Head of caudate nucleus (tissue), 42 donors: ENCODE measurements at regions not wholly inside any gene's neighbourhood (a gene's known extent, or its start where the extent isn't known, plus 50 kb on each side); places are given as distances from the start of the nearest gene placed in this dataset.
"Not testable (repeated sequence)": the region's sequence is repeated elsewhere in the genome, so short reads cannot be mapped to it uniquely, and the experiment has no call there.

Experiments used
- DNase-seq, 42 donors: peaks; one replicate each; pipeline versions ENCODE4 v3.0.0 to v3.0.0-alpha.2; 2020 to 2021; ENCODE audit warnings: mixed read lengths in 7 of 42
- intact Hi-C: fragments of 100-400 bp; cut with DNase I; formaldehyde crosslinking; loops from one replicate; pipeline ENCODE4 v1.15.0; 2022

- no peak for DNase-seq
- intact Hi-C loops = loop anchor here (10.0 kb wide), 1 partner anchor 112 kb away; no protein-coding TSS in a partner anchor
These were observed 279.7 kb upstream of the TBL1XR1 start for GRCh38 chr3:177476921-177477435.

- no peak for DNase-seq
- intact Hi-C loops = loop anchor here (10.0 kb wide), 1 partner anchor 114 kb away; no protein-coding TSS in a partner anchor
These were observed 281.0 kb upstream of the TBL1XR1 start for GRCh38 chr3:177478170-177478867.

DNA sequence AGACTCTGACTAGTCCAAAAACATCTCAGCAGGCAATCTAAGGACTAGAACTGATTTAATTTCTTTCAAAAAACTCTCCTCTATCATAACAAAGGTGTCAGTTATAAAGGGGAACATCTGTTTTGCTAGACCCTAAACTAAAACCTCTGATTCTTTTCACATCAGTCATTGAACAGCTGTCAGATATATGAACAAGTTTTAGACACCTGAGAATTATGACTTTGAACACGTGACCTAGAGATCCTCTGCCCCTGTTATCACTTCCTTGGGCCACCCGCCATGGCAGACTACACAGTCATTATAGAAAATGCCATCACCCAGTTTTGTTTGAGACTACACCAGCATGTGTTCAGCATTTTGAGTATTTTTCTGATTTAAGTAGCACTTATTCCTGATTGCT lies 282.3 kb upstream of the TBL1XR1 start:
- DNase-seq = no peak
- intact Hi-C loops = loop anchor here (10.0 kb wide), 1 partner anchor 115 kb away; no protein-coding TSS in a partner anchor

- intact Hi-C loops = no loop called here
- DNase-seq = no peak
These were observed 284.0 kb upstream of the TBL1XR1 start for GRCh38 chr3:177481329-177481728.

GRCh38 chr3:177482048-177482691 lies 284.9 kb upstream of the TBL1XR1 start:
- intact Hi-C loops = no loop called here
- DNase-seq = no peak

- DNase-seq = peak in 2 of 42 donors; percentile 15 to 26
- intact Hi-C loops = no loop called here
These were observed 286.1 kb upstream of the TBL1XR1 start for GRCh38 chr3:177483182-177483967.

DNA sequence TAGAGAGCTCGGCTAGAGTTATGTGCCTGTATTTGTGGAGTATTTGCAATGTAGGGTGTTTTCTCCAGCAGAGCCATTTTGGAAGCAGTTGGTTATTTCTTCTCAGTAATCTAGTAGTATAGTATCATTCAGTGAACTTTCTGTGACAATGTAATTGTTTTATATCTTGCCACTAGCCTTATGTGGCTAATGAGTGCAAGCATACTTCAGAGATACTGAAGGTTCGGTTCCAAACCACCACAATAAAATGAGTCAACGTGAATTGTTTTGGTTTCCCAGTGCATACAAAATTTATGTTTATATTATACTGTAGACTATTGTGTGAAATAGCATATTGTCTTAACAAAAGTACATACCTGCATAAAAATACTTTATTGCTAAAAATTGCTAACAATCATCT lies 286.9 kb upstream of the TBL1XR1 start:
- intact Hi-C loops = no loop called here
- no peak for DNase-seq

DNA sequence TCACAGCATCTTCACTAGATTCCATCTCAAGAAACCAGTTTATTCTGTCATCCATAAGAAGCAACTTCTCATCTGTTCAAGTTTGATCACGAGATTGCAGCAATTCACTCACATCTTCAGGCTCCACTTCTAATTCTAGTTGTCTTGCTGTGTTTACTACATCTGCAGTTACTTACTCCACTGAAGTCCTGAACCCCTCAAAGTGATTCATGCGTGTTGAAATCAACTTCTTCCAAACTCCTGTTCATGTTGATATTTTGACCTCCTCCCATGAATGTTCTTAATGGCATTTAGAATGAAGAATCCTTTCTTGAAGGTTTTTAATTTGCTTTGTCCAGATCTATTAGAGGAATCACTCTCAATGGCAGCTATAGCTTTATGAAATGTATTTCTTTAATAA lies 287.6 kb upstream of the TBL1XR1 start:
- intact Hi-C loops = no loop called here
- no peak for DNase-seq

DNA sequence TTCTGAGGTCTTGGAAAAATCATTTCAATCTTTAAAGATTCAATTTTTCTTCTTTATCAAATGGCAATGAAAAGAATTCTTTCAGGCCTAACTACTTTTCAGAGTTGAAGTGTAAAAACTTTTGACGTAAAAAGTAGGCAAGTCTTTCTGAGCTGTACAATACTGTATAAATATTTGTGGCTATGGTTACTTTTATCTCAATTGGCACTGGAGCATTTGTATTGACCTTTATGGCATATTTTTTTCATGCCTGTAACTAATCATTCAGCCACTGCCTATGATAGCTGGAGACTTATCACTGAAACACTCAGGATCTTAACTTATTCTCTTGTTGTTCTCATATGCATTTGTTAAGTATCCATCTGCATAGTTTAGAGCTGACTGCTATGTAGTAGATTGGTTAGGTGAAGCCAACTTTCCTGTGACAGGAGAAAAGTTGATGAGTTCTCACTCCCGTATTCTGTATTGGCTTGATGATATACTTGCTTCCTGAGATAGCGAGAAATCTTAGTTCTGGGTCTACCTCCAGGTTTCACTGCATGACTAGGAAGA lies 290.4 kb upstream of the TBL1XR1 start:
- DNase-seq = no peak

DNA sequence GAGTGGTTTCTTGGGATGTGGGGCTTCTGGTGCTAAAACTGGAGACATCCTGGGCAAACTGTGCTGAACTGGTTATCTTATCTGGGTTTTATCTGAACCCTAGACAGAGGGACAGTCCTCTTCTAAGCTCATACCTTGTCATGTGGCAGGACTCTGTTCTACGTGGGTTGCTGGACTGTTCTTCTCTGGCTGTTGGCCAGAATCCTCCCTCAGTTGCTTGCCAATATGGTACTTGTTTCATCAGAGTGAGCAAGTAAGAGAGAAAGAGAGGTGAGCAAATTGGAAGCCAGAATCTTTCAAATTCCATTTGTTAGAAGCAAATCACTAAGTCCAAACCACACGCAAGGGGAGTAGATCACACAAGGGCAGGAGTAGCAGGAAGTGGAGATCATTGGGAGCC lies 291.5 kb upstream of the TBL1XR1 start:
- intact Hi-C loops = no loop called here
- no peak for DNase-seq

More for the DNA sequence above, 290.4 kb upstream of the TBL1XR1 start:
- intact Hi-C loops = no loop called here

GRCh38 chr3:177490626-177491025 lies 293.3 kb upstream of the TBL1XR1 start:
- intact Hi-C loops = loop anchor here (10.0 kb wide), 1 partner anchor 296 kb away; the partner anchor contains the start of gene TBL1XR1
- DNase-seq = peak in 40 of 42 donors; percentile 46 to 93 (median 72)

- DNase-seq = peak in 34 of 42 donors; percentile 21 to 87 (median 64)
- intact Hi-C loops = loop anchor here (10.0 kb wide), 1 partner anchor 297 kb away; the partner anchor contains the start of gene TBL1XR1
These were observed 294.2 kb upstream of the TBL1XR1 start for GRCh38 chr3:177491296-177492032.

DNA sequence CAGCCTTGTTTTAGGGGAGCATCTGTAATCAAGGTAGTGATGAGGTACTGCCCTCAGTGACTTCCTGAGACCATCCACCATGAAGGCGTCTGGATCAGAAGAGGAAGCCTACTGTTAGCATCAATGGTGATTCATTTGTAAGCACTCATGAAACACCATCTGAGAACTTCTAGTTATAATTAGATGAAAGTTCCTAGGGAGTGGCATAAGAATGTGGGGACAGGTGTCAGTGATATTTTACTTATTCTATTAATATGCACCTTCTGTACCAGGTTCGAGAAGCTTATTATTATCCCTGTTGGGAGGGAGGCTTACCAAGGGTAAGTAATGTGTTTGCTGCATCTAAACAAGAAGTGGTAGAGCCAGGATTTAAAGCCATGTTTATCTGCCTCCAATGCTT lies 295.8 kb upstream of the TBL1XR1 start:
- DNase-seq = no peak
- intact Hi-C loops = loop anchor here (10.0 kb wide), 1 partner anchor 298 kb away; the partner anchor contains the start of gene TBL1XR1

DNA sequence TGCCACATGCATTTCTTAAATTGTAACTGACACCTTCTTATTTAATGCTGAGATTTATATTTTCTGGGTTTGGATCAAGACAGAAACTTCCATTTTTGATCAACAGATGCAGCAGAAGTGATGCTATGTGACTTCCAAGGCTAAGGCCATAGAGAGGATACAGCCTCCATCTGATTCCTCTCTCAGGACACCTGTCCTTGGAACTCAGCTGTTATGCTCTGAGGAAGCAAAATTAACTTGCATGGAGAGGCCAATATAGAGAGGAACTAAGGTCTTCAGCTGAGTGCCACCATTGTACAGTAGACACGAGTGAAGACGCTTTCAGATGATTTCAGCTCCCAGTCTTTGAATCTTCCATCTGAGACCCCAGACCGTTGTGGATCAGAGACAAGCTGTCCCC lies 296.9 kb upstream of the TBL1XR1 start:
- no peak for DNase-seq
- intact Hi-C loops = loop anchor here (10.0 kb wide), 1 partner anchor 299 kb away; the partner anchor contains the start of gene TBL1XR1

GRCh38 chr3:177495566-177495965 lies 298.3 kb upstream of the TBL1XR1 start:
- intact Hi-C loops = loop anchor here (10.0 kb wide), 1 partner anchor 301 kb away; the partner anchor contains the start of gene TBL1XR1
- no peak for DNase-seq

- intact Hi-C loops = loop anchor here (10.0 kb wide), 1 partner anchor 303 kb away; the partner anchor contains the start of gene TBL1XR1
- DNase-seq = peak in 32 of 42 donors; percentile 19 to 81 (median 51)
These were observed 301.0 kb upstream of the TBL1XR1 start for GRCh38 chr3:177498037-177498857.

DNA sequence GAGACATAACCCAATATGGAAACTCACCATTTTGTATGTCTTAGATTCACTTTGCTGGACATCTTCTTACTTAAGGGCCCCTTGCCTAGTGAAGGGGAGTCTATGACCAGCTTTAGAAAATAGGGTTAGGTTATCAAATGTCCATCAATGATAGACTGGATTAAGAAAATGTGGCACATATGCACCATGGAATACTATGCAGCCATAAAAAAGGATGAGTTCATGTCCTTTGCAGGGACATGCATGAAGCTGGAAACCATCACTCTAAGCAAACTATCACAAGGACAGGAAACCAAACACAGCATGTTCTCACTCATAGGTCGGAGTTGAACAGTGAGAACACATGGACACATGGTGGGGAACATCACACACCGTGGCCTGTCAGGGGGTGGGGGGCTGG lies 301.8 kb upstream of the TBL1XR1 start:
- intact Hi-C loops = loop anchor here (10.0 kb wide), 1 partner anchor 304 kb away; the partner anchor contains the start of gene TBL1XR1
- DNase-seq = not testable (repeated sequence)
